GM19043 (cell line): ENCODE measurements at regions not wholly inside any gene's neighbourhood (a gene's known extent, or its start where the extent isn't known, plus 50 kb on each side); places are given as distances from the start of the nearest gene placed in this dataset.

Experiments used
- ATAC-seq: cut with Tn5 transposase; IDR thresholded peaks from one replicate; pipeline ENCODE4 v1.9.1; 2021; ENCODE audit warnings: low read depth; ENCODE audit not compliant: unreplicated experiment

DNA sequence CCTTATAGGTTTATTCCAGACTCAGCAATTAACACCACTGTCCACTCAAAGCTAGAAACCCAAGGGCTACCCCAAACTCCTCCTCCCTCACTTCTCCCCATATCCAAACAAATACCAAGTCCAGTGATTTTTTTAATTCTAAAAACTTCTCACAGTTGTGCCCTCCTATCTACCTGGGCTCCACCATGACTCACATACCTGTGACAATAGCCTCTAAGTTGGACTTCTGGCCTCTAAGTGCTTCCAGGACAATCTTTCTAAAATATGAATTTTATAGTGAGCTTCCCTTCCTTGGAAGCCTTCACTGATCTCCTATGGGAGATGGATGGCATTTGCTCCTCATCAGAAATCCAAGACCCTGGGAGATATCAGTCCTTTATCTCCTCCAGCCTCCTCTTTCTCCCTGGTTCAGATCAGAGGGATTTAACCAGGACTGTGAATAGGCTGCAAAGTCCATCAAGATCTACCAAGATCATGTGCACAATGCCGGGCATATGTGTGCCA is 219.3 kb downstream of the TOMM20 start:
- no peak for ATAC-seq

DNA sequence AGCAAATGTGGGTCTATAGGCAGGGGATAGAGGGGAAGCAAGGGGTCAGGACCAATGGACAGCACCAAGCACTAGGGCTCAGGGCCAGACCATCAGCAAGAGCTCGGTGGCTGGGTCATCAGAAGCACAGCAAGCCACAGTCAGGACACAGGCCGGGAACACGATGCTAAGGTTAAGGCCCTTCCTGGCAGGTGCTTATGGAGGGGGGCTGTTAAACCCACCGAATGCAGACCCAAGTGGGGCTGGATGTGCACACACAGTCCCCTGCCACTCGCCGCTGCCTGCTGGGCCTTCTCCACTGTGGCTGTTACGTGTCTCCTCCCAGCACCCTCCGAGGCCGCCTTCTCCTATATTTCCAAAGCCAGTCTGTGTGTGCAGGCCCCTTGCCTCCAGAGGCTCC is 220.1 kb downstream of the TOMM20 start:
- ATAC-seq: no peak

DNA sequence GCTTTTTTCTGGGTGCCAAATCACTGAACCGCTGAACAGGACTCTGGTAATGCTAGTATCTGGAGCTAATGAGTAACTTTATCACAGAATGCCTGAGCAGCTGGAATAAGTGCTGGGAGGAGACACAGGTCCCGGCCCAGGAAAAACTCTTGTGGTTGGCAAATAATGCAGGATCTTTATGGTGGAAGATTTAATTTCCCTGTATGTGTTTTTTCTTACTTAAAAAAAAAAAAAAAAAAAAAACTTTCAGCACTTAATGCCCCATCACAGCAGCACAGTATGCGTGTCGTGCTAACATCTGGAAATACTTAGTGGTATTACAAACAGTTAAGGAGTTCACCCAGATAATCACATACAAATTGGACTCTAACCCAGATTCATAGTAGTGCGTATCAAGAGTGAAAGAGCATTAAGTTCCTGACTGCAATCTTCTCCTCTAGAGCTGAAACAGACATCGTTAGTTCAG is 220.7 kb downstream of the TOMM20 start:
- ATAC-seq: no peak

DNA sequence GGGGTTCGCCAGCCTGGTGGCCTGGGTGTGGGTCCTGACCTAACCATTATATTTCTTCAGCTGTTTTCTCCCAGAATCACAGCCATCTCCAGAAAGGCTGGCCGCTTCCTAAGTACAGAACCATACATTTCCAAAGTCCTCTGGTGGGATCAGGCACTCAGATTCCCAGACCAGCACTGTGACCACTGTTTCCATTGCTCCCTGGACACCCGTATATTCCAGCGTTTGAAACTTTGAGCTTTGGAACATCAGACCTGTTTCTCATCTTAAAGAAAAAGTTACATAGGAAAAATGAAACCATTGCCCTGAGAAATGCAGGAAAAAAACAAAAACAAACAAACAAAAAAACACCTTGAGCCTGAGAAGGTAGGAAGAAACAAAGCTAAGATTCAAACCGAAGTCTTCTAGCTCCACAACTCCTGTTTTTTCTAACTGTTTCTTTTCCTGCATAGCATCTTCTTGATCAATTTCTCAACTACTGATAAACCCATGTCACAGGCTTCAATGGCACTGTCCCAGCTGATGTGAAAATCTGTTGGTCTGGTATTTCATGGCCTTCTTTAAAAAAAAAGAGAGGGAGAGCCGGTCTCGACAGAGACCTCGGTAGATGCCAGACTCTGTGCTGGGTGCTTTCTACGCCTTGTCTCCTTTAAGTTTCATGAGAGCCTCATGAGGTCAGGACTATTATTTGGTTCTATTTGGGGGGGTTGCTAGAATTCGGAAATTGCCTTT is 221.3 kb downstream of the TOMM20 start:
- no peak for ATAC-seq

DNA sequence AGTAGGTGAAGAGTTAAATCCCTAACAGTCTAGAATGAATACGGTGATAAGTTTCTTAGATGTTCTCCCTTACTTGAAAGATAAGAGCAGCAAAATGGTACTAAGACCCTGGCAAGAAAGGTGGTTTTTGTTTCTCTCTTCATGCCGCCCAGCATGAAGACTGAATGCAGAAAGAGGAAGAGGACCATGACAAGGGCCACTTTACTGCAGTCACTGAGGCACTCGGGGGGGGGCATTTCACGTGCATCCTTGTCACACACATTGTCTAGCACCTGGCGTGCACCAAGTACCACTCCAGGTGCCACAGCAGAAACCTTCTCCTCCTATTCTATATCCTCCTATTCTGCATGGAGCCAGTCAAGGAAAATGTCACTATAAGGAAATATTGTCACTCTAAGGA is 222.0 kb downstream of the TOMM20 start:
- ATAC-seq: no peak

DNA sequence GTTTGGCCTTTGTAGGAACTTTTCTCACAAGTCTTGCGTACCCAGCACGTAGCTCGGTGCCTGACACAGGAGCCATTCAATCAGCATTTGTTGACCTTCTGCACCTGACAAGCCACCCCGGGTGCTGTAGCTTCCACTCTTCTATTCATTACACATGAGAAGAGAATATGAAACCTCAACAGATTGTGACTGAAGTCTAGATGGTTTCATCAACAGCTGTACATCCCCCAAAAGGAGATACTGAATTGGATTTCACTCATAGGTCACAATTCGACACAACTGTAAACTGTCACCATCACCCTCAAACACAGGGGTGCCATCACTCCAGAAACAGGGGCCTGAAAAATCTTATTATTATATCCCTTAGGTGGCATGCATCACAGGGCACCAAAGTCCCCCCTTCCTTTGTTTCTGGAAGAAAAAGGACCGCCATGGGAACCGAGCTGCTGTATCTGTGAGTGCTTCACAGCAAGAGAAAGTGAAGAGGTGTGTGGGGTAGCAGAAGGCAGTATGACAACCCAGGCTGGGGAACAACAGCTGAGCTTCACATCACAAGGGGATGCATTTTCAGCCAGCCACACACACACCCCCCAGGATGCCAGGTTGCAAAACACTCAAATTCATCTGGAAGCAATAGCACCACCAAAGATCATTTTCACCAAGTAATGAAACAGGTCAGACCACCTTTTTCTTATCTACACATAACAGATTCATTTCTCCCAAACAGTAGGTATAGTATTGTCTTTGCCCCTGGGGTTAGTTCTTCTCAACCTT is 225.7 kb downstream of the TOMM20 start:
- no peak for ATAC-seq

DNA sequence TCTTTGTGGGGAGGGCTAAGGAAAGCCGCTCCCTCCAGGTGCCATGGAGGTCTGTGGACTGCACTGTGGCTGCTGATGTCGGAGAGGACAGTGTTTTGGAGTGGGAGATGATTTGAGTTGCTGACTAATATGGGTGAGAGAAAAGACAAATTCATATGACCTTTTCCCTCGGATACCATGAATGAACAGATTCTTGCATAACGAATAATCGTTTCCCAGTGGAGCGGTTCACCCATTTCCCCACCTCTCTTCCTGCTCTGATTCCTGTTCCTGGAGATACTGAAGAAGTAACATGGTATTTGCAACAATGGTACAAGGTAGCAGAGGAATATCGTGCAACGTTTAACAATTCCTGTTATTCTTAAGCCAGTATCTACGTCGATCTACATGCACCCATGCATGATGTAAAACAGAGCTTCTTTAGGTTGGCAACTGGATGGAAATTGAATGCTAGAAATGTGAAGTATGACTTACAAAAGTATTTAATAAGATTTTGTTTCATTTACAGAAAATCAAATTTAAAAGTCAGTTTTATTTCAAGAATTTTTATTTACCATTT is 227.1 kb downstream of the TOMM20 start:
- no peak for ATAC-seq

DNA sequence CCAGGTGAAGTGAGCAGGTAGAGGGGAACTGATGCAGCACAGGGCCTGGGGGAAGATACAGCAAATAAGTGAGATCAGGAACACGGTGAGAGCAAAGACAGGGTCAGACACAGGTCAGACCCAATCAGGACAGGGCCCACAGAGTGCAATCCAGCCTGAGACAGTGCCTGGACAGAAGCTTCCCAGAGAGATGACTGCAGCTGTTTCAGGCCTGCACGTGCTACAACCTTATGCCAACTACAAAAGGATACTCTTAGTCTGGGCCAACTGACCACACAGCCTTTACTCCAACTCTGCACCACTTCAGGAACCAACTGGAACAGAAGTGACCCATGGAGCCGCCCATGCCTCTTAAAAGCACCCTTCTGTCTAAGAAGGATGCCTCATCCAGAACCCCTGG is 228.0 kb downstream of the TOMM20 start:
- ATAC-seq: no peak

DNA sequence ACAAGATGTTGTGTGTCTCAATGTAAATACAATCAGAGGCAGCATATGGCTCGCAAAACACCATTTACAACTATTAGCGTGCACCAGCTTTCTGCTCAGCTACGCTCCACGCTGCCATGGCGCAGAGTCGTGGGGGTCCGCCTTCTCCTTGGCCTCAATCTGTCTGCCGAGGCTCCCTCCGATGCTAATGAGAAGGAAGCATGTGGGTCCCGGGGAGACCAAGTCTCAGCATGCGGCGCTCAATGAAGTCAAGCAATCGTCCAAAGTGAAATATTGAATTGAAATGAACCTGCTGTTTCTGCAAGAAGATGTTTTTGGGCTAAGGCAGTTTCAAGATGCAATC is 228.9 kb downstream of the TOMM20 start:
- ATAC-seq: no peak

DNA sequence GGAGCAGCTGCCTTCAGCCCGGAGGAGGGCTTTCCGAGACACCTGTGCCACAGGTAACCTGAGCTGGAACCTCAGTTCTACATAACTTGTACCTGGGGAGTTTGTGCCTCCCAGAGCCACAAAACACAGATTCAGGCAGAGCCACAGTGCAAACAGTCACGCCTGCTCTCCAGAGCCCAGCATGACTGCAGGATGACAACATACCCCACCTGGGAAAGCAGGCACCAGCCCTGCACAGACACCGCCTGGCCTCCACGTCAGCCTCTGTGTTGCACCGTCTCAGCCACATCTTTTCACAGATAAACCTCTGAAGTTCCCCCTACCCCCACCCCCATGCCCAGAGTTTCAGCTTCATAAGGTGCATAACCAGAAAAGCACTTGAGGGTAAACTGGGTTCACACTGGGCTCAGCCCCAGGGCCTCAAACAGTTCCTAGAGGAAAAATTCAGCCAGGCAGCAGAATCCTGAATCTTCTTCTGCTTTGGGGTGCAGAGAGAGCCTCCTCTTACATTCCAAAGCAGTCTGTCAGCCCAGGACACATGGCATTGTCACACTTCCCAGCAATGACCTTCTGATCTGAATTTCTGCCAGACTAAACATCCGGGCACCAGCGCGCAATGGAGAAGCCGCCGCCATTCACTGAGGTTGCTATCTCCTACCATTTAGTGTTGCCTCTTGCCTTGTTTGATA is 229.5 kb downstream of the TOMM20 start:
- no peak for ATAC-seq

DNA sequence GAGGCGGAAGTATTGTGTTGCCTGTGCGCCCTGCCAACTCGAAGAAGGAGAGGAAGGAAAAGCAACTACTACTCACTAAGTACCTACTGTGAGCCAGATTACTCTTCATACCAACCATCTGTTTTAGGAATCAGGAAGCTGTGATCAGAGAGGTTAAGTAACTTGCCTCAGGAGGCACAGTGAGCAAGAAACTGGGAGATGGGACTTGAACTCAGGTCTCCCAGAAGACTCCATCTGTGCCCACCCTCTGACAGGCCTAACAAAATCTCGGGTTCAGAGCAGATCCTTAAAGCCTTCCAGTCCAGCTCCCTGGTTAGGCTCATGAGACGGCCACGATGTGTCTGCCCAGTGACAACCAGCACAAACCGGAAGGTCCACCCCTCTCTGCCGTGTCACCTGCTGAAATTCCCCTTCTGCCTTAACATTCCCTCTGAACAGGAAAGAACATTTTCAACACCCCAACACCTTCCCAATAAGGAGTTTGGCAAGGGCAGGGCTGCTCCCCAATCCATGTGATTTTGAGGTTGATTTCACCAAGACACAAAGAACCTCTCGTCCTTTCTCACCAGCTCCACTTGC is 230.1 kb downstream of the TOMM20 start:
- no peak for ATAC-seq

DNA sequence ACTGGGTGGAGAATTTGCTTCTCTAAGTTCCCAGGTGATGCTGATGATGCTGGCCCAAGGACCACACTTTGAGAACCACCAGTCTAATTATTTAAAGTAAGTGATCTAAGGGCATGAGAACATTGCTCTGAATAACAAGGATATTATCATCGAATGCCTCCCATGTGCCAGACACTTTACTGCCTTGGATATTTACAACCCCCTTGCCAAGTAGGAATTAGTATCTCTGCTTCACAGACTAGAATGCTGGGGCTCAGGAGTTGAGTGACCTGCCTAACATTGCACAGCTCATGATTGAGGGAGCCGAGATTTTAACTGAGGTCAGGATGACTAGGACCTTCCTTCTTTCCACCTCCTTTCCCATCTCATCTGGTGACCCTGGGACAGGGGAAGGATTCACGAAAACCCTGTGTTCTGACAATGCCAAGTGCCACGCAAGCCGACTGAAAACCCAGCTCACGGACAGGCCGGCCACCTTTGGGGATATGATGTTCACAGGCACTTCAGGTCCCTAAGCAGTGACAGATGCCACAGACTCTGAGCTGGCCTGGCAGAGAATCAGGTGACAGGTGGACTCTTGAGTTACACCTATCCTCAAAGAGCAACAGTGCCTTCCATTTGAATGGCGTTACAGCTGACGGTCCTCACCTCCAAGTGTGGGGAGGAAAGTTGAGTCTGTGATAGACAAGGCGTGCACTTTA is 230.7 kb downstream of the TOMM20 start:
- no peak for ATAC-seq

DNA sequence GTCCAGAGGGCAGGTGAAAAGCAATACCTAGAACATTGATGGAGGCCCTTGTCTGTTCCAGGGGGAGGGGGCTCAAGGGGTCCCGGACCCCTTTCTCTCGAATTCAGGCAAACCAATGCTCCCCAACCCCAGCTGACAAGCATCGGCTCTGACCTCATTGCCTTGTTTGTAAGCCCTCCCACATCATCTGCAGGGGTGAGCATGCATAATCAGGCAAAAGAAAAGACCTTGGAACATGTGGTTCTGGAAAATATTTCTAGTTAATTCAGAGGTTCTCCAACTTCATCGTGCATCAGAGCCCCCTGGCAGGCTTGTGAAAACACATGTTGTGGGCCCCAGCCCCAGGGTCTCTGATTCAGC is 231.3 kb downstream of the TOMM20 start:
- ATAC-seq: no peak

DNA sequence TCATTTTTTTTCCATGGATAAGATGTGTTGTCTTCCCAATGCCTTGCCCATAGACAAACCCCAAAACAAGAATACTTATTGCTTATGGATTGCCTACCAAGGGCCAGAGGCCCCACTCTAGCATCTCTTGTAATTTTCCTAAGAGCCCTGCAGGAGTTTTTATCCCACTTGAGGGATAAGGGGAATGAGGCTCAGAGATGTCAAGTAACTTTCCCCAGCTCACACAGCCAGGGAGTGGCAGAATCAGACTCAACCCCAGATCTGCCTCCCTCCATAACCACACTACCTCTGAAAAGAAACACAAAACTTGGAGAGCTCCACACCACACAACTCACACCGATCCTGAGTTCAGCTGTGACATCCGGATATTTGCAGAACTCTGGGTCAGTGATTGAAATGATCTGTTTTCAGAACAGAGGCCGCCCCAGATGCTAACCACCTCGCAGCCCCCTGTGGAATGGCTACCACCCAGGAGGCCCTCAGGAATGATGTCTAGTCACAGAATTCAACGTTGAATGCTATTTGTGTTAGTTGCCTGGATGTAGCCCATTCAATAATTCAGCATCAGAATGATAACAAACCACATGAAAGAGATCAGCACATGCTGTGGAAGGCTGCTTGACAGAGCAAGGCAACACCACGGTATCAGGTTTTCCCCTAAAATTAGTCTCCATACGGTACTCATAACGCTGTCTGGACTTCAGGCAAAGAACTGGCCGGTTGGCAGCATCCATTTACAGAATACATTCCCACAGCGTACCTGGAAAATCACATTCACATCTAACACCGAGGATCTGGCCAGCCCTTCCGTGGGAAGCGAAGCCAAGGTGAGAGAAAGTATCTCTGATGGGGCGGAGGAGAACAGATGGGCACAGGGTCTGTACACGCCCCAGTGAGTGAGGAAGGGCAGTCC is 231.9 kb downstream of the TOMM20 start:
- no peak for ATAC-seq

DNA sequence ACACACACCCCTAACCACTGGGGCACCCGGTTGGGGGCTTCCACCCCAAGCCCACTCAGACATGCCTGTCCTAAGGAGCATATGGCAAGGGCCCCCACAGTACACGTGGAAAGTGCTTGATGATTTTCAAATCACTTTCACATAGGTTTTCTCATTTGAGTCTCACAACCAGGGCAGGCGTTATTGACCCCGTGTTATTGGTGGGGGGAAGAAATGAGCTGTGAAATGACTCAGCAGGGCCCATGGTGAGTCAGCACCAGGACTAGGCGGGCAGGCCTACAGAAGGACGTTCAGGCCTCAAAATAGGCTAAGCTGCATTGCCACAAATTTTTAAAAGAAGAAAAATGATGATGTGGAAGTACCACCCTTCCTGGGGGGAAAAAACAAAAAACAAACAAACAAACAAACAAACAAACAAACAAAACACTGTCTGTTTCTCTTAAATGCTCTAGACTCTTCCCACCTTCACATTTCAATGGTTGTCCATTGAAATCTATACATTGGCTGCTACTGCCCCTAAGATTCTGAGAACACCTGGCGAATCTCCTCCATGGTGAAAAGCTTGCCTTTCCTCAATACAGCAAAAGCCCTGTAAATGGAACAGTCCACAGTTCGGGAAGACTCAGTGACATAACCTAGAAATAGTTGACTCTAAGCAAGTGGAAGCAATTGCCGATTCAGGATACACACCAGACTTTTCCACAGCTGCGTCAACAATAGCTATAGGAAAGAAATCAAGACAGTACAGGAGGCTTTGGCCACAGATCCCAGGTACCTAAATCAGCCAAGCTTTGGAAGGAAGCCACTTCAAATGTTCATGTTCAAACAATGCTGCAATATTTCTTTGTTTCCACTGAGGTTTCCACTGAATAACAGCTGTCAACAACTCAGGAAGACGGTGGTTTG is 234.7 kb downstream of the TOMM20 start:
- ATAC-seq: no peak

DNA sequence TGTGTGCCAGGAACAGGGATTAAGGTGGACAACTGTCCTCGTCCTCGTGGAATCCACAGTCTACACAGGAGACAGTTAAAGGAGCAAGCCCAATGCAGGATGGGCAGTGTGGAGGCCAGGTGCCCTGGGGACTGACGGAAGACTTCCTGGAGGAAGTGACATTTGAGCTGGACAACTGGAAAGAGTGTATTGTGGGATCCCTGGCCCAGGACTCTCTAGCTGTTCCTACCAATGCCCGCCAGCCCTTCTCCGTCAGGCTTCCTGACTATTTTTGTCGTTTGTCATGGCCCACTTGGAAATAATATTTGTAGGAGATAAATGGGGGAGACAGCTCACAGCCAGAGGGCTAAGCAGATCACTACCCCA is 235.3 kb downstream of the TOMM20 start:
- no peak for ATAC-seq

DNA sequence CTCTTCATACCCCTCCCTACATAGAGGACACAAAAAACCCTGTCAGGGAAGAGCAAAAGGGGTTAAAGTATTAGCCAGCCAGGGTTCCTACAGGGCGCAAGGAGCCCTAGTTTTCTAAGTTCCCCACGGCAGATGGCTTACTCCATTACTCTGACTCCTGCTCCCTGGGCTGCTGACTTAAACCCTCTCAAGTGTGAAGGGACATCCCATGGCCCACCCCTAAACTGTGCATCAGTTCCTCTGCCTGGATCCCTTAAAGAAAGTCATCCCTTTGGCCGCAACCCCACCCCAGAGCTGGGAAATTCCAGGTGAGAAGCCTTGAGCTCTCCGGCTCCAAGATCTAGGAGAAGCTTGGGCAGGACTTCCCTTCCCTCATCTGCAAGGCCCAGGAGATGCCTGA is 236.0 kb downstream of the TOMM20 start:
- ATAC-seq: no peak

DNA sequence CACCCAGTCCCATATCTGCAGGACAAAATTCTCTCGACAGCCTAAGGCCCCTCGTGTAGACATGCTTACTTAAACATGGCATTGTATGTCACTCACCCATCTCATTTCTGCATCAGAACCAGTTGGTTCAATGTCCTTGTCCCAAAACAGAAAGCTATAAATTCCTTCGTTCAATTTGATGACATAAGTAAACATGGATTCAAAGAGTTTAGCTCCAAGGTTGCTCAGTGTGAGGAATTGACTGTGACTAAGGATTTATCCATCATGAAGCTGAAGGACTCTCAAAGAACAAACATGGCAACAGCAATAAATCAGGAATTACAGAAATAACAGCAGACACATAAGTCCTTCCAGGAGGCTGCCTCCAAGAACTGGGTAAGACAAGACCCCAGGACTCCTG is 237.2 kb downstream of the TOMM20 start:
- no peak for ATAC-seq
